Stimulated activated CD4-positive, alpha-beta T cell treated with anti-CD3 and anti-CD28 coated beads, Interleukin-4, amount 100 ng/mL, for 48 hours (primary cell): ENCODE measurements at regions not wholly inside any gene's neighbourhood (a gene's known extent, or its start where the extent isn't known, plus 50 kb on each side); places are given as distances from the start of the nearest gene placed in this dataset.

Source experiments
- DNase-seq, 2 donors: peaks; one replicate each; pipeline ENCODE4 v3.0.0-alpha.2; 2020; ENCODE audit warnings: low read depth in 2 of 2

DNA sequence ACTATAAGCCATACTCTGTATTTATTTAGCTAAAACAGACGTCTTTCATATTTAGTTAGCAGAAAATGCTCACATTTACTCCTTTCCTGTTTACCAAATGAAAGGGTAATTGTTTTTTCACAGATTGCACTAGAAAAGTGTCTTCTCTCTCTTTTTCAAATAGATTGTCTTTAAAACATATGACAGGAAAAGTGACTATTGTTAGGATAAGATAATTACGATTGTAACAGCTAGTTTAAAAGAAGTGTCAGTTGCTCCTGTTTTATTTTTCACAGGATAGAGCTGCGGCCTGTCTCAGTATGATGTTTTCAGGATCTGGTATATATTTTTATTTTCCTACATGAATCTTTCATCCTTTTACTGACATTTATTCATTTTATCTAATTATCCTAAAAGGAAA is 353.5 kb downstream of the FBXO8 start:
- no peak for DNase-seq

DNA sequence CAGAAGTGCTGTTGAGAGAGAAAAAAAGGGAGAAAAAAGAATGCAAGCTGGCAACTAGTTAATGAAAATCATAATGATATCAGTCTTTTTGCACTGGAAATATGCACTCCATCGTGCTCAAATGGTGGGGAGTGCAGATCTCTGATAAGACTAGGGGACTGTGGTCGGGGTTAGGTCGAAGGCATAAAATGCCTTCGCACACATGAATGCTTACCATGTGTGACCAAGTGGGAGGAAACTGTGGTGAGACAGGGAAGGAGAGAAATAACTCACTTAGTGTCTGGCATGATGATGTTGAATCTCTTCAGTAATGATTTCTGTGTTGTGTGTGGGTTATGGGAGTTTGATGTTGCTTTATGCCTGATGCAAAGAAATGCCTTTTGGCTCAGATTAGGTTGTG is 358.9 kb downstream of the FBXO8 start:
- DNase-seq = no peak

DNA sequence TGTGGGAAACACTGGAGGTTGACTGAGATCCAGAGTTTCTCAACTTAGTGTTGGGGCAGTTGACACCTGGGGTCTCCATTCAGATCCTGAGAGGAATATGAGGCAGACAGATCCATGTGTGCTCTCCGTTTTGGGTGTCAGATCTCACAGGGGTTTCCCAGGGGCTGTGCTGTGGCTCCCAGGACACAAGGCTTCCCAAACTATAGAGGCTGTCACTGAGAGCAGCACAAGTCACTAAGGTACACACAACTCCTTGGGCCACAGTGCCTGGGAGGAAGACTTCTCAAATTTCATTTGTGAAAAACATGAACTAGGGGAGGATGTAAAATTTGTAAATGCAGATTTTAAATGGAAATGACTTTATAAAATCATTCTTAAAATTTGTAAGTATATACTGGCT is 363.6 kb downstream of the FBXO8 start:
- no peak for DNase-seq

DNA sequence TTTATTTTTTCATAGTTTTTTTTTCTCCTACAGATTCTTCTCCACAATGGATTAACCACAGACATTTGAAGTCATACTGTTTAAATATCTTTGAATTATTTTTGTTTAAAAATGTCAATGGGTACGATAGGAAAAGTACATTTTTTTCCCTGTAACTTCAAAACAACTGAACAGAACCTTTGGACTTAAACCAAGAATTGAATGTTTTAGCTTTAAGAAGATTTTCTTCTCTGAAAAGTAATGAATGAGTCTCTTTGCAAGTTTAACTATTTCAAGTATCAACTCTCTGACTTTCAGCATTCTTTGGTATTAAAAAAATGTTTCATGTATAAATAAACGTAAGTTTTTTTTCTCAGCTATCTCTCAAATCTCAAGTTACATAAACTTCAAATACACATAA is 364.3 kb downstream of the FBXO8 start:
- DNase-seq = no peak

DNA sequence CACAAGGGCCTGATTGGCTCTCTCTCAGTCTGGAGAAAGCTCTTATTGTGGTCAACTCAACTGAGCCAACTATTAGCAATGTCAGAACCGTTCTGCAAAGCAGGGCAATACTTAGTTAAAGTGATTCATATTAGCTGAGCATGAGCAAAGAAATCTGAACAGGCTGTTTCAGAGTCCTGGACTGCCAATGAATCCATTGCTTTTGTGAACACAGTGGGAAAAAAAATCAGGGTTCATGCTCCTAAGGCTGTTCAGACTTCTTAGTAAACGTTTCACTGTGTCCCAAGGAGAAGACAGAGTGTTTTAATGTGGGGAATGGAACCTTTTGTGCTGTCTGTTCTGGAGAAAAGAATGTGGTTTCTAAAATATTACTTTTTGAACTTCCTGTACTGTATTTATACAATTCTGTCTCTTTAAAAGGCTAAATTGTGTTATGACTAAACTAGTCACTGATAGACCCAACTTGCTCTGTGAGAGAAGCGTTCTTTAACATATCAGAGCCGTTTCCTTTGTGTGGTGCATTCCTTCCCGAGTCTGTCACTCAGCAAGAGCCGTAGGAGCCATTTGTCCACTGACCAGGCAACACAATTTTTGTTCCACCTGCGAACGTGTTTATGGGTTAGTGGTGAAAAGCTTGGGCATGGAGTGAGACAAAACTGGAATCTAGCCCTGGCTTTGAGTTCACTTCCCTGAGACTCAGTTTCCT is 366.1 kb downstream of the FBXO8 start:
- no peak for DNase-seq

DNA sequence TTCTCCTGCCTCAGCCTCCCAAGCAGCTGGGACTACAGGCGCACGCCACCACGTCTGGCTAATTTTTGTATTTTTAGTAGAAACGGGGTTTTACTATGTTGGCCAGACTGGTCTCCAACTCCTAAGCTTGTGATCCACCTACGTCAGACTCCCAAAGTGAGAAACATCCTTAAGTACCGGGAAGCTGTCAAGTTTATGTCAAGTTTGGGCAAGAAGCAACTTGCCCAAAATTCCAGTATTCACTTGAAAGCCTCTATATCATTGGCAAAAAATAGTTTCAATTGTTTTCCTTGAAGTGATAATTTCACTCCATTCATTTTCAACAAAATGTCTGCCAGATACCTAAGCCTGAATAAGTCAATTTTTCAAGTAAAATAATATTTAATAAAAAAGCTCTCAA is 370.0 kb downstream of the FBXO8 start:
- DNase-seq = no peak

DNA sequence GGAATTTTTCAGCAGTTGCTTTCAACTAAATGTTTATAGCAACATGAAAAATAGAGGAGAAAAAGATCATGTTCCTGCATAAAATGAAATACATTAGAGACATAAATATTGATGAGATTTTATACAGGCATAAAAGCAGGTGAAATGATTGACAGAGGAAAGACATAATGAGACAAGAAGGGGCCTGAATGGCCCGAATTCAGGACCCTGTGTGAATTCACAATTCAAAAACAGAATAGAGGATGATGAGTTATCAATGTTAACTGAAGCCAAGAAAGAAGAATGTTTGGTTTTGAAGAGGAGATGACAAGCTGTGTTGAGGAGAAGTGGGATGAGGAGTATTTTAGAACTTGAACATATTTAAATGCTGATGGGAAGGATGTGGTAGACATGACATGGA is 371.1 kb downstream of the FBXO8 start:
- DNase-seq = no peak

DNA sequence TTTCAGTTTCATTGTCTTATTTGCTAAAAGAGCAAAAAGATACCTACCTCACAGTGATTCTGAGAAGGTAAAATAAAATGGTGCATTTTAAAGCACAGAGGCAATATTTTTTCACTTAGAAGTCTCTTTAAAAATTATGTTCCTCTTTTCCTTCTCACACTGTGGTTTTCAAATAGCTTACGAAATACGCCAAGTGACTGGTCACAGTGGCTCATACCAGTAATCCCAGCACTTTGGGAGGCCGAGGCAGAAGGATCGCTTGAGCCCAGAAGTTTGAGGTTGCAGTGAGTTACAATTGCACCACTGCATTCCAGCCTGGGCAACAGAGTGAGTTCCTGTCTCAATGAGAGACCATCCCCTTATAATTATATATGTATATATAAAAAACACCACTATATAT is 372.6 kb downstream of the FBXO8 start:
- DNase-seq = no peak

DNA sequence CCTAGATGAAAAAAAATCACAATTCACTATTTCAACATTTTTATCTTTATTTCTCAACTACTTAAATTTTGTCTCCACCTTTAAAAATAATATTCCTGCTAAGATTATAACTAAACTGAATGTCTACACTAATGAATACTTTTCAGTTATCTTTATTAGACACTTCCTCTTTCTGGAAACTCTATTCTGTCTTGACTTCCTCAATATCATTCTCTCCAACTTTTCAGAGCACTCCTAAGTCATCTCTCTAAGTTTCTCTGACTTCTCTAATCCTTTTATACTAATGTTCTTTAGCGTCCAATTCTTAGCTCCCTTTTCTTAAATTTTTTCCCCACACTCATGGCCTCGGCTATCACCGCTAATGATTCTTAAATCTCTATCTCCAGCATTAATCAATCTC is 374.2 kb downstream of the FBXO8 start:
- no peak for DNase-seq

DNA sequence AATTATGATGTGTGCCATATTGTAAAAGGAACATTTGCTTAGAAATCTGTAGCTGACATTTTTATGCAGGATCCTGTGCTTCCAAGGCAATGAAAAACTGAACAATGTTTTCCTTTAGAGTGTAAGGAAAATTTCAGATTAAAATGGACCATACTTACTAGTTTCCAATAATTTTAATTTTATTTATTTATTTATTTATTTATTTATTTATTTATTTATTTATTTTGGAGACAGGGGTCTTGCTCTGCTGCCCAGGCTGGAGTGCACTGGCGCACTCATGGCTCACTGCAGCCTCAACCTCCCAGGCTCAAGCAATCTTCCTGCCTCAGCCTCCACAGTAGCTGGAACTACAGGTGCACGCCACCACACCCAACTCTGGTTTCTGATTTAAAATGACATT is 369.8 kb upstream of the HAND2 start:
- no peak for DNase-seq

DNA sequence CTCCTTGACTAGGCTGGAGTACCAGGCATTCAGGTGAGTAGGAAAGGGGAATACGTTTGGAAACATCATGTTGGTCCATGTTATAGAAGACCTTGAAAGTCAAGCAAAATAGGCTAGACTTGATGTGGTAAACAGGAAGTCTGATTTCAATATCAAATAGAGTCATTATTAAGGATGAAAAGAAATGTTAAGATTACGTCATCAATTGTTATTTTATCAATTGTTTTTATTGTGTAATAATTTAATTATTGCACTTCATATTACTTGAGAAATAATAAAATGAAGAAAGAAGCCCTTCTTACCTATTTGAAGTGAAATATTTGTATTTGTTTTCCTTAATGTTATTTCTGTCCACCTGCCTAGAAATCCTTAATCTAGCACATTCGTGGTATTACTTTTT is 361.0 kb upstream of the HAND2 start:
- DNase-seq = no peak

DNA sequence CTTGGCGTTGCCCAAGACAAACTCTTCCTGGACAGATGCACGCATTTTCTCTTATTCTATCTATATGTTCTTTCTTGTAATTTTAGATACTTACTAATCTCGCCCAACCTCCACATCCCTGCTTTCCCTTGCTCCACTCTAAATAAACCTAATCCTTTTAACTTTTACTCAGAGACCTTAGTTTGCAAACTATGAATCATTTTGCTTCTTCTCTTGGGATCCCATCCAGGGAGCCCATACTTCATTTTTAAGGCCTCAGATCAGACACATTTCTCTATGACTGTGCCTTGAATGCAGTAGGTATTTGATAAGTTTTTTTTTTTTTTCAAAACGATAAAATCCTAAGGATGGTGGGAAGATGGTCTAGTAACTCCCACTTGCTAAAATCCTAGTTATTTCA is 353.8 kb upstream of the HAND2 start:
- no peak for DNase-seq

DNA sequence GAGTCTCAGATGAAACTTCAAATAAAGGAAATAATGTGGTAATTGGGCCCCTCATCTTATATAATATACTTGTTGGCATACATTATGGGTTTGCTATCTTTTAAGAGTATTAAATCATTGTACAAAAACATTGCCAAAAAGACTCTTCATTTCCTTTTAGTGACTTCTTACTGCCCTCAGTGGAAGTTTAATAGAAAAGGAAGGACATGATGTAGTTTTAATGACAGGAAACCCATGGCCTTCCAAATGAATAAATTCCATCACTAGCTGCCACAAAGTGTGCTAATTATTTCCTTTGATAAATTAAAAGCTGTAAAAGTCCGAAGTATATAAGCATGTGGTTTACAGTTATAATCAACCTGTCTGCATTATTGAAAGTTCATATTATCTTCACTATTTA is 350.9 kb upstream of the HAND2 start:
- DNase-seq = no peak

DNA sequence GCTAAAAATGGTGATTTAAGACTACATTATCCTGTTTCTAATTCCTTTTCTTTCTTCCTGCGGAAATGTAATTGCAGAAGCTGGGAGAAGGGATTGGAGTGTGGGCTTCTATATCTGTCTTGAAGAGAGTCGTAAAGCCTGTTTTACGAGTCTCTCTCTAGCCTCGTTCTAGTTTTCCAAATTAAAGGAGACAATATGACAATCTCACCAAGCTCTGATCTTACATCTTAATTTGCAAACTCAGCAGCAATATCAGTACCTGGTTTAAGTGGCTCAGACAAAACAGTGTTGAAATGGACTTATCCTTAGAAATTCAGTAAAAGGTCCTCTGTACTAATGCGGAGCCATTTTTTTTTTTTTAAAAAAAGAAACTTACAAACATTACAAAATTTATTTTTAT is 349.5 kb upstream of the HAND2 start:
- DNase-seq = no peak

DNA sequence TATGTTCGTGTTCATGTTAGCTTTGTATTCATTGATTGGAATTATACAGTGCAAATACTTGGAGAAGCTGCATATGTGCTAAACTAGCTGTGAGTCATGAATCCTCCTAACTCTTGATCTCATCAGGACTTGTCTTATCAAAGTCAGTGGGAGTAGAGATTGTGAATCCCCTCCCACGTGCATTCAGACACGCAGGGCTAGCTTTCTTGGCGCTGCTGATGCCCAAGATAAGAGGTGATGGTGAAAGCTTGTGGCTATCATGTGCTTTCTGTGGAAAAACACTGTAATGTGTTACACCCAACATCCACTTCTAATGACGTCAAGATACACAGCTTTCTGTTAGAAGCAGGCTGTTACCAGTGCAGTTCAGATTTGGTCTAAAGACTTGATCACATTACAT is 348.7 kb upstream of the HAND2 start:
- no peak for DNase-seq

DNA sequence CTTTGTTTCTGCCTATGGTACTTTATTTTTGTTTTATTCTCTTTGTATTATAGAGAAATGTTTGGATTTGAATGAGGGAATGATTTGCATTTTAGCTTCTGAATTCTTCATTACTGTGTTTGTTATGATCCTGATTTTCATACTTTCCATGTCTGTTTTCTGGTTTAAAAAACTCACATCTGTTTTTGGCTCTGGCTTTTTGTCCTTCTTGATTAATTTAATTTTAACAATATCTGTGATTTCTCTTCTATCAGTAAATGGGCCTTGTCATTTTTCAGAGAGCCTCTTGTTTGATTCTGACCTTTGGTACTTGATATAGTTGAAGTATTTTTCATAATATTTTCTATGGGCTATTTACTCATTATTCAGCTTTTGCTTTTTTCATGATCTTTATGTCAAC is 341.6 kb upstream of the HAND2 start:
- DNase-seq = no peak

DNA sequence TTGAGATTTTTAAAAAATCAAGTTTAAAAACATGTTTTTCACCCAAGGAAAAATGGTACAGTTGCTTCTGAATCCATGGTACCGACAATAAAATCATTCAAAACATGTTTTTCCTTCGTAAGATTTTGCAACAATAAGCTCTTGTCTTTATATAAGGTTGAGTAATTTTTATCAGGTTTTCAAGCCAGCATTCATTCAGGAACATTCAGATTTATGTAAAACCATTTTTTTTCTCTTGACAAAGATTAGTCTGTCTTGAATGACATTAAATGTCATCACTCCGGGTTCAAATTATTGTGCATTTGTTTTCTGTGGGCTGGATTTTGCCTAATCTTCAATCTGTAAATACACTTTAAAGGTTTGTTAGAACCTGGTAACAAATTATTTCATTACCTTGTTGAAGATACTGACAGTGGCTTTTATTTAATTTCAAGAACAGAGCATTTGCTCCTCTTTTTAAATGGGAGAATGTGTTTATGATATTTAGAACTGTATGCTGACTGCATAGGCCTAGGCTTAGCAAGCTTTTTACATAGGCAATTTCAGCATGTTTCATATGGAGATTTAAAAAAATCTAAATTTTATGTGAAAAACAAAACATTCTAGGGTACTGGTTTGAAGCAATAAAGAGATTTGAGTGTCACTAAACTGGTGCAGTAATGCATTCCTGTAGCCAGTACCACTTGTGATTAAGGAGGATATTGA is 336.4 kb upstream of the HAND2 start:
- no peak for DNase-seq

DNA sequence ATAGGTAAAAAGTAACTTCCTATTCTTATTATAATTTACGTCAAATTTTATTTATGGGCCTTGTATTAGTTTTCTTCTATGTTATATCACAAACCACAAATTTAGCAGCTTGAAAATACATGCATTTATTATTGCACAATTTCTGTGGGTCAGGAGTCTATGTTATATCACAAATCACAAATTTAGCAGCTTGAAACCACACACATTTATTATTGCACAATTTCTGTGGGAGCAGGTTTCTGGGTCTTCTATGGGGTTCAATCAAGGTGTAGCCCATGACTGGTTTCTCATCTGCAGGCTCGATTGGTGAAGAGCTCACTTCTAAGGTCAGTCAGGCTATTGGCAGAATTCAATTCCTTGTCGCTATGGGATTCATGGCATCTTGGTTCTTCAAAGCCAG is 332.7 kb upstream of the HAND2 start:
- no peak for DNase-seq

DNA sequence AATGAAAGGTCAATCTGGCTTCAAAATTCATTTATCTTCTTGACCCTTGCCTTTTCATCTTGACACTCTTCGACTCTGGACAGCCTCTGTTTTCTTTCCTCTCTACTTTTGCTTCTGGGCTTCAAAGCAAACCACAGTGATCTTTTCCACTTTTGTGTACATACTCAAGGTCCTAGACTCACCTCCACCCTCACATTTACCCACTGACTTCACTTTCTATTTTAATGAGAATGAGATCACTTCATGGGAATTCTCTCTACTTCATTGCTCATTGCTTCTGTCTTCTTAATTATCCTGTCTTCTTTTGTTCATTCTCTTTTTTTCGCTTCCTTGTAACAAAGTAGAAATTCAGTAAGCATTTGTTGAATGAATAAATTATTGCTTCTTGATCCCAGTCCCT is 330.1 kb upstream of the HAND2 start:
- DNase-seq = no peak

DNA sequence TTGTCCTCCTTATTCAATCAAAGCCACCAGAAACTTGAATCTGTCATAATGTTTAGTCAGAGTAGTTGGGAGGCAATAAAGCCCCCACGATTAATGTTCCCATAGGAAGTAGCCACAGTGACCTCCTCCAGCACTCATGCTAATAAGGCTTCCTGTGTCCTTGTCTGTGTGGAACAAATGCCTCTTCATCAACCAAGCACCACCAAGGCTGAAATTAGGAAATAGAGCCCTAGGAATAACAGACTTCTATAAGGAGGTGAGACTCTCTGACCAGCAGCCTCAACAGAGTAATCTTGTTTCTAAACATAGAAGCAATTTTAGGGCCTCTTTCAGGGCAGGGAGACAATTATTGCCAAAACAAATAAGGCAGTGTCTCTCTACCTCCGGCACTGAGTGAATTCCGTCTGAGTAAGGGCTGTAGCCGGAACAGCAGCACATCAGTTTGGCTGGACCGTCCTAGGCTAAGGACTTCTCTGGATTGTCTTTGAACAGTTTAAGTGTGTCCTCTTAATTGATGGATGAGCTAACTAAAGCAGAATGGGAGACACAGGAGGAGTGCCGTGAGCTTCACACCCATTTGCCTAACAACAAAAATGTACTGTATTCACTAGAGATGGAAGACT is 329.2 kb upstream of the HAND2 start:
- no peak for DNase-seq

DNA sequence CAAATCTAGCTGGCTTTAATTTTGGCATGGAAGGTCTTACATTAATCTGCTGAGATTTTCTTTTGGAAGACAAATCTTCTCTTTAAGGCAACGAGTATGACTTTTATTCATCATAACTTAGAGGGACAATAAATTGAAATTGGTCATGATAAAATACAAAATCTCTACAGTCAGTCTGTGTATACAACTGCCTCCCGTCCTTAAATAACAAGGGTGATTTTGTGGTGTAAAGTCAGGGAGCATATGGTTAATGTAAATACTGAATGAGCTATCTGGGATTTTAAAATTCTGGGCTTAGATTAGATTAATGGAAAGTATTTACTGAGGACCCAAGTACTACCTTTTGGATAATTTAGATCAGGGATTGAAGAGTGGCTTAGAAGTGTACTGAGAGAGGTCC is 328.4 kb upstream of the HAND2 start:
- DNase-seq = no peak

DNA sequence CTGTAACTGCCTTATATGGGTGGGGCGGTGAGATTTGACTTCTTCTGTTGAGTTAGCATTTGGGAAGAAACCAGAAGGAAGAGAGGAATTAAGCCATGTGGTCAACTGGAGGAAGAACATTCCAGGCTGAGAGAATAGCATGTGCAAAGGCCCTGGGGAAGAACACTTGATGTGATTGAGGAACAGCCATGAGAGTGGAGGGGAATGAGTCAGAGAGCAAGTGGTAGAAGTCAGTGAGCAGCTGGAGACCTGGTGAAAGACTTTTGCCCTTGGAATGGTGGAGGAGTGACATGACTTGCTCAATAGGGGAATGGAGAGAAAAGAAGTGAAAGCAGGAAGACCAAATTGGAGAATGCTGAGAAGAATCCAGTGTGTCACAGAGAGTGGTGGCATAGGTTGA is 327.8 kb upstream of the HAND2 start:
- DNase-seq = no peak

DNA sequence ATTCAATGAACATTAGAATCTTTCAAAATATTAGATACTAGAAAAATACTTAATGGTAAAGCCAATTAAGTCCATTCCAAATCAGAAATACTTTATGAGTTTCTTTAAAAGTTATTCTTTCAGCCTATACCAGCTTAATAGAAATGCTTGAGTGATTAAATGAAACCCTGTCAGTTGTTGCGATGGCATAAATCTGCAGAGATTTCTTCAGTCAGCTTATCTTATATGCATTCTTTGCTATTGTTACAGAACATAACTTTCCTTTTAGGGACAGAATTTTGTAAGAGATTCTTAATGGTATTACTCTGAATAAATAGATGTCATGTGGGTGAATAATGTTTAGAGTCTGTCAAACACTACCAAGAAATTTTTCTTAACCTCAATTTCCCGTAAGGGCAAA is 325.0 kb upstream of the HAND2 start:
- no peak for DNase-seq
